ENCODE measurements at regions not wholly inside any gene's neighbourhood (a gene's known extent, or its start where the extent isn't known, plus 50 kb on each side); places are given as distances from the start of the nearest gene placed in this dataset.

DNA sequence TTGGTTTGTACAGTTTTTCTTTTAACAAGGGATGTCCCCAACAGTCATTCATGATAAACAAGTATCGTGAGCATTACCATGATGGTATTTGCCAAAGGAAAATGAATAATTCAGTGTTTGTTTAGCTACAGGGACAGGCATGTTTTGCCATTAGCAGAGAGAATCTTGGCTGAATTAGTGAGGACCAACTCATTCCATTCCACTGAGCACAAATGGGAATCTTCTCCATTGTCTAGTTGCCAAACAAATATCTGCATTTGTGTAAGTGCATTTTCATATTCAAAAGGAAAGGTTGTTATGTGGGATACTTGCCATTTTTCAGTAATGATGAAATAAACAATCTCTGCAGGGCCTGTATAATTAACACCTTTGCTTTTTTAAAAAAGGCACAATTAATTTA, 1762.6 kb downstream of the RPA4 start:
- TF ChIP-seq, protein P1, sequence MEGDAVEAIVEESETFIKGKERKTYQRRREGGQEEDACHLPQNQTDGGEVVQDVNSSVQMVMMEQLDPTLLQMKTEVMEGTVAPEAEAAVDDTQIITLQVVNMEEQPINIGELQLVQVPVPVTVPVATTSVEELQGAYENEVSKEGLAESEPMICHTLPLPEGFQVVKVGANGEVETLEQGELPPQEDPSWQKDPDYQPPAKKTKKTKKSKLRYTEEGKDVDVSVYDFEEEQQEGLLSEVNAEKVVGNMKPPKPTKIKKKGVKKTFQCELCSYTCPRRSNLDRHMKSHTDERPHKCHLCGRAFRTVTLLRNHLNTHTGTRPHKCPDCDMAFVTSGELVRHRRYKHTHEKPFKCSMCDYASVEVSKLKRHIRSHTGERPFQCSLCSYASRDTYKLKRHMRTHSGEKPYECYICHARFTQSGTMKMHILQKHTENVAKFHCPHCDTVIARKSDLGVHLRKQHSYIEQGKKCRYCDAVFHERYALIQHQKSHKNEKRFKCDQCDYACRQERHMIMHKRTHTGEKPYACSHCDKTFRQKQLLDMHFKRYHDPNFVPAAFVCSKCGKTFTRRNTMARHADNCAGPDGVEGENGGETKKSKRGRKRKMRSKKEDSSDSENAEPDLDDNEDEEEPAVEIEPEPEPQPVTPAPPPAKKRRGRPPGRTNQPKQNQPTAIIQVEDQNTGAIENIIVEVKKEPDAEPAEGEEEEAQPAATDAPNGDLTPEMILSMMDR (IDR thresholded peaks at IDR 0.05) = no peak
- no peak for TF ChIP-seq POLR2AphosphoS5 (IDR thresholded peaks at IDR 0.05)

Measured in esophagus muscularis mucosa (tissue), 3 donors.